Fibroblast of villous mesenchyme (primary cell): ENCODE measurements at regions not wholly inside any gene's neighbourhood (a gene's known extent, or its start where the extent isn't known, plus 50 kb on each side); places are given as distances from the start of the nearest gene placed in this dataset.

Experiments used
- DNase-seq: peaks from one replicate; pipeline ENCODE4 v3.0.0-alpha.2; 2010; ENCODE audit warnings: low read depth
- H3K4me3 ChIP-seq: 2 replicates; pipeline ENCODE4 v1.5.1; 2011; ENCODE audit warnings: low read depth, mild to moderate bottlenecking, low read length
- TF ChIP-seq, protein P1 (sequence below): IDR thresholded peaks from 2 replicates; pipeline ENCODE4 v1.5.1; 2012; ENCODE audit warnings: low read depth, mild to moderate bottlenecking, low read length; ENCODE audit not compliant: insufficient read depth

- TF ChIP-seq, protein P1, sequence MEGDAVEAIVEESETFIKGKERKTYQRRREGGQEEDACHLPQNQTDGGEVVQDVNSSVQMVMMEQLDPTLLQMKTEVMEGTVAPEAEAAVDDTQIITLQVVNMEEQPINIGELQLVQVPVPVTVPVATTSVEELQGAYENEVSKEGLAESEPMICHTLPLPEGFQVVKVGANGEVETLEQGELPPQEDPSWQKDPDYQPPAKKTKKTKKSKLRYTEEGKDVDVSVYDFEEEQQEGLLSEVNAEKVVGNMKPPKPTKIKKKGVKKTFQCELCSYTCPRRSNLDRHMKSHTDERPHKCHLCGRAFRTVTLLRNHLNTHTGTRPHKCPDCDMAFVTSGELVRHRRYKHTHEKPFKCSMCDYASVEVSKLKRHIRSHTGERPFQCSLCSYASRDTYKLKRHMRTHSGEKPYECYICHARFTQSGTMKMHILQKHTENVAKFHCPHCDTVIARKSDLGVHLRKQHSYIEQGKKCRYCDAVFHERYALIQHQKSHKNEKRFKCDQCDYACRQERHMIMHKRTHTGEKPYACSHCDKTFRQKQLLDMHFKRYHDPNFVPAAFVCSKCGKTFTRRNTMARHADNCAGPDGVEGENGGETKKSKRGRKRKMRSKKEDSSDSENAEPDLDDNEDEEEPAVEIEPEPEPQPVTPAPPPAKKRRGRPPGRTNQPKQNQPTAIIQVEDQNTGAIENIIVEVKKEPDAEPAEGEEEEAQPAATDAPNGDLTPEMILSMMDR: no peak
- no peak overlapping the region for H3K4me3 ChIP-seq
- no peak for DNase-seq
Measured at GRCh38 chr15:62440362-62441105, 275.4 kb upstream of the C2CD4B start.

- no peak overlapping the region for H3K4me3 ChIP-seq
- TF ChIP-seq, protein P1: no peak
- peak; percentile 84 for DNase-seq
Measured at GRCh38 chr15:62444104-62445022, 279.3 kb upstream of the C2CD4B start.

- no peak for DNase-seq
- no peak overlapping the region for H3K4me3 ChIP-seq
- TF ChIP-seq, protein P1: no peak
Measured at GRCh38 chr15:62445244-62445643, 280.2 kb upstream of the C2CD4B start.

DNA sequence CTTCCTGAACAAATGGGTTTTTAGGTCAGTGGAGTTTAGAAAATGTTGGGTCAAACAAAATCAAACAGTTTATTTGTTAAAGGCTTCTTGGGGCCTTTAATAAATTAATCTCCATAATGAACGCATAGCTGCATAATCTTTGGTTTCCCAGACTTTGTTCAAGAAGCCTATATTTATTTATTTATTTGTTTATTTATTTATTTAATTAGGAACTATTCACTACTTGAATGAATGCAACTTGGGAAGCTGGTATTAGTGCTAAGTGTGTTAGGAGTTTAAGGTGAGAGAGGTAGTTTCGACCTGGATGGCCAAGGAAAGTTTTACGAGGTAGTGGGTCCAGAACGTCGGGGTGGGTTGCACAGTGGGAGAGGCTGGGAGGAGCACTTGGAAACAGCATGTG is 281.9 kb upstream of the C2CD4B start:
- TF ChIP-seq, protein P1: no peak
- H3K4me3 ChIP-seq: no peak overlapping the region
- no peak for DNase-seq

GRCh38 chr15:62447742-62448141 is 282.7 kb upstream of the C2CD4B start:
- no peak for DNase-seq
- TF ChIP-seq, protein P1: no peak
- no peak overlapping the region for H3K4me3 ChIP-seq

DNA sequence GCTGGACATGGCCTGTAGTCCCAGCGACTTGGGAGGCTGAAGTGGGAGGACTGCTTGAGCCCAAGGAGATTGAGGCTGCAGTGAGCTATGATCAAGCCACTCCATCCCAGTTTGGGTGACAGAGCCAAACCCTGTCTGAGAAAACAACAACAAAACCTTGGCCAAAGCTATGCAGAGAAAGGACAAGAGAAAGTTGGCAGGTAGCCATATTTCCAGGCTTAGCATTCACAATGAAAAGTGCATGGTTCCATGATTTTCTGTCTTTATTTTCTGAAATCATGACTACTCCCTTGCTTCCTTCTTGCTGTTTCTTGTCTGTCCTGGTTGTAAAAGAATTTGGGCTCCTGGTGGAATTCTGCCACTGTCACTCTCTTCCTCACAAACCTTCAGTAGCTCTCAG is 284.6 kb upstream of the C2CD4B start:
- TF ChIP-seq, protein P1: no peak
- no peak for DNase-seq
- no peak overlapping the region for H3K4me3 ChIP-seq
